ENCODE measurements at regions not wholly inside any gene's neighbourhood (a gene's known extent, or its start where the extent isn't known, plus 50 kb on each side); places are given as distances from the start of the nearest gene placed in this dataset.

DNA sequence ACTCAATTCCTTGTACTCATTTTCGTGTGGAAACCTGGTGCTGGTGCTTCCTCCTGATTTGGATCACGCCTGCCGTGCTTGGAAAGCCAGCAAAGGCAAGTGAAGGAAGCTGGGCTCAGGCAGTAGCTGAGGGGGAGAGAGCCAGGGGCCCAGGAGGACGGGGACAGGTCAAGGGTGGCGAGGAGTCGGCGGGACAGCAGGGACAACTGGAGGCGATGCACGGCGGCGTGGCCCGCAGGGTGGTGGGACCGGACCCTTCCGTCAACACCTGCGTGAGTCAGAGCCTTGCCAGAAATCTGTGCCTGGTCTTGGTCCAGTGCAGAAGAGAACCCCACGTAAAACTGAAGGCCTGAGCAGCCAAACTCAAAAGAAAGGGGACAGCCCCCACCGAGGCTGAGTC is 309.7 kb upstream of the SHH start:
- peaks cover 100% of the 10 kb centered on the region for H3K27me3 ChIP-seq (ENCODE audit: insufficient read depth, low read depth, severe bottlenecking)
- TF ChIP-seq, protein P1, sequence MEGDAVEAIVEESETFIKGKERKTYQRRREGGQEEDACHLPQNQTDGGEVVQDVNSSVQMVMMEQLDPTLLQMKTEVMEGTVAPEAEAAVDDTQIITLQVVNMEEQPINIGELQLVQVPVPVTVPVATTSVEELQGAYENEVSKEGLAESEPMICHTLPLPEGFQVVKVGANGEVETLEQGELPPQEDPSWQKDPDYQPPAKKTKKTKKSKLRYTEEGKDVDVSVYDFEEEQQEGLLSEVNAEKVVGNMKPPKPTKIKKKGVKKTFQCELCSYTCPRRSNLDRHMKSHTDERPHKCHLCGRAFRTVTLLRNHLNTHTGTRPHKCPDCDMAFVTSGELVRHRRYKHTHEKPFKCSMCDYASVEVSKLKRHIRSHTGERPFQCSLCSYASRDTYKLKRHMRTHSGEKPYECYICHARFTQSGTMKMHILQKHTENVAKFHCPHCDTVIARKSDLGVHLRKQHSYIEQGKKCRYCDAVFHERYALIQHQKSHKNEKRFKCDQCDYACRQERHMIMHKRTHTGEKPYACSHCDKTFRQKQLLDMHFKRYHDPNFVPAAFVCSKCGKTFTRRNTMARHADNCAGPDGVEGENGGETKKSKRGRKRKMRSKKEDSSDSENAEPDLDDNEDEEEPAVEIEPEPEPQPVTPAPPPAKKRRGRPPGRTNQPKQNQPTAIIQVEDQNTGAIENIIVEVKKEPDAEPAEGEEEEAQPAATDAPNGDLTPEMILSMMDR (IDR thresholded peaks at IDR 0.05; ENCODE audit: low read depth, low read length), result no peak
- no peak overlapping the region for H3K27ac ChIP-seq
- no peak overlapping the region for H3K4me3 ChIP-seq (ENCODE audit: low read depth, low read length)
- no peak for DNase-seq
- no peaks in the 10 kb centered on the region for H3K9me3 ChIP-seq (ENCODE audit: severe bottlenecking)
- H3K36me3 ChIP-seq, result no peaks in the 10 kb centered on the region

DNA sequence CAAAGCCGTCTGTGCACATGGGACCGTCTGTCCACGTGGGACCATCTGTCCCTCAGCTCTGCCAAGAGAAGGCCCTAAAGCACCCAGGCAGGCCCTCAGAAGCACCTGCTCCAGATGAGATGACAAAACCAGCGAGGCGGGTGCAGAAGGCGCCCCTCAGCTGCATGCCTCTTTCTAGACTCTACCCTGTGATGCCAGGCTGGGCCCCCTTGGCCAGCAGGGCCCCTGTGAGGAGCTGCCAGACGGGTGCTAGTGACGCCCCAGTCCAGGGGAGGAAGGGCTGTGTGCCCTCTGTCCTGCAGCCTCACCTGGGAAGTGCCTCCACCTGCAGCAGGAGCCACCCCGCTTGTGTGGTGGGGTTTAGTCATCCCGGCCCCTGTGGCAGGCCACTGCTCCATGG is 309.2 kb upstream of the SHH start:
- TF ChIP-seq, protein P1 (IDR thresholded peaks at IDR 0.05; ENCODE audit: low read depth, low read length), result no peak
- peaks cover 100% of the 10 kb centered on the region for H3K27me3 ChIP-seq (ENCODE audit: insufficient read depth, low read depth, severe bottlenecking)
- no peaks in the 10 kb centered on the region for H3K36me3 ChIP-seq
- no peaks in the 10 kb centered on the region for H3K9me3 ChIP-seq (ENCODE audit: severe bottlenecking)
- H3K4me3 ChIP-seq (ENCODE audit: low read depth, low read length), result no peak overlapping the region
- DNase-seq, result no peak
- no peak overlapping the region for H3K27ac ChIP-seq

DNA sequence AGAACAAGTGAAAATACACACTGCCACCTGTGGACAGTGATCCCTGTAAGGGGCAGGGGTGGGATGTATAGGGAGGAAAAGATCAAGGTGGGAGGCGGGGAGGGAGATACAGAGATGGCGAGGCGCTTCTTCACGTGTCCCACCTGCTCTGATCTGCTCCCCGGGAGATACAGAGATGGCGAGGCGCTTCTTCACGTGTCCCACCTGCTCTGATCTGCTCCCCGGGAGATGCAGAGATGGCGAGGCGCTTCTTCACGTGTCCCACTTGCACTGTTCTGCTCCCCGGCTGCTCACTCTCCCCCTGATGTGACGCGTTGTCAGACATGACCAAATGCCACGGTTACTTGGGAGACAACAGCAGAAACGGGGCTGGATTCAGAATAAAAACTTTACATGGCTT is 308.3 kb upstream of the SHH start:
- no peaks in the 10 kb centered on the region for H3K9me3 ChIP-seq (ENCODE audit: severe bottlenecking)

DNA sequence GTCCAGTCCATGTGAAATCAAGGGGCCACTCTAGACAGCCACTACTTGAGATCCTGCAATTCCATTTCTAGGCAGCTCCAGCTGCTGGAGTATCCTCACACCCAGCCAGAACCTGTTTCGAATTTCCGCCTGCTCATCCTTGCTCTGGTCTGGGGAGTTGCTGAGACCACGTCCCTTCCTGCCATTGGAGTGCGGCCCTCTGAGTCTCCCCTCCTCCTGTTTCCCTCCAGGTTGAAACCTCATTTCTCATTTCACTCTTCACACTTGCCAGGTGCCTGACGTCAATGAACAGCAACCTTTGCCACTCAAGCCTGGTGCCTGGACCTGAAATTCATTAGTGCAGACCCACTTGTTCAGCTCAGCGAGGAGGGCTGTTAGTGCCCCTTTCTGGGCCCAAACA is 307.5 kb upstream of the SHH start:
- H3K9me3 ChIP-seq (ENCODE audit: severe bottlenecking), result no peaks in the 10 kb centered on the region

More for the DNA sequence above, 308.3 kb upstream of the SHH start:
- no peak overlapping the region for H3K4me3 ChIP-seq (ENCODE audit: low read depth, low read length)
- TF ChIP-seq, protein P1 (IDR thresholded peaks at IDR 0.05; ENCODE audit: low read depth, low read length), result no peak
- DNase-seq, result no peak
- no peak overlapping the region for H3K27ac ChIP-seq
- peaks cover 99% of the 10 kb centered on the region for H3K27me3 ChIP-seq (ENCODE audit: insufficient read depth, low read depth, severe bottlenecking)
- H3K36me3 ChIP-seq, result no peaks in the 10 kb centered on the region

DNA sequence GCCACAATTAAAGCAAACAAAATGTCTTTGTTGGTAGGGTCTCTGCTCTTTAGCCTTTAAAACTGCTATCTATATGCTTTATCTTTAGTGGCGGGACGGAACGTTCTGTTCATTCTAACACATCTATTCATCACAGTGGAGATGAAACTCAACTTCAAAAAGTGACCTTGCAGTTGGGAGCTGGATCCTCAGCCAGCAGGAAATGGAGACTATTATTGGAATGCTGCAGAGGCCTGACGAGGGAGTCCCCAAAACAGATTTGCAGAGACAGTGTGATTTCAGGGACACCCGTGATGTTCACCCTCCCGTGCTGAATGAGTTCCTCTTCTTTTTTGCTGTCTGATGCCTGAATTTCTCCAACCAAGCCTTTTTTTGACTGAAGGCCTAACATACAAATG is 306.0 kb upstream of the SHH start:
- Histone ChIP-seq H3K27ac (no peak overlapping the region), H3K36me3 (no peaks in the 10 kb centered on the region), H3K4me3 (ENCODE audit: low read depth, low read length) (no peak overlapping the region), H3K27me3 (ENCODE audit: insufficient read depth, low read depth, severe bottlenecking) (peaks cover 91% of the 10 kb centered on the region), H3K9me3 (ENCODE audit: severe bottlenecking) (no peaks in the 10 kb centered on the region)
- TF ChIP-seq, protein P1 (IDR thresholded peaks at IDR 0.05; ENCODE audit: low read depth, low read length), result no peak
- DNase-seq, result no peak

More for the DNA sequence above, 307.5 kb upstream of the SHH start:
- DNase-seq, result no peak
- H3K27me3 ChIP-seq (ENCODE audit: insufficient read depth, low read depth, severe bottlenecking), result peaks cover 99% of the 10 kb centered on the region
- H3K27ac ChIP-seq, result no peak overlapping the region
- H3K4me3 ChIP-seq (ENCODE audit: low read depth, low read length), result no peak overlapping the region
- no peaks in the 10 kb centered on the region for H3K36me3 ChIP-seq
- TF ChIP-seq, protein P1 (IDR thresholded peaks at IDR 0.05; ENCODE audit: low read depth, low read length), result no peak

DNA sequence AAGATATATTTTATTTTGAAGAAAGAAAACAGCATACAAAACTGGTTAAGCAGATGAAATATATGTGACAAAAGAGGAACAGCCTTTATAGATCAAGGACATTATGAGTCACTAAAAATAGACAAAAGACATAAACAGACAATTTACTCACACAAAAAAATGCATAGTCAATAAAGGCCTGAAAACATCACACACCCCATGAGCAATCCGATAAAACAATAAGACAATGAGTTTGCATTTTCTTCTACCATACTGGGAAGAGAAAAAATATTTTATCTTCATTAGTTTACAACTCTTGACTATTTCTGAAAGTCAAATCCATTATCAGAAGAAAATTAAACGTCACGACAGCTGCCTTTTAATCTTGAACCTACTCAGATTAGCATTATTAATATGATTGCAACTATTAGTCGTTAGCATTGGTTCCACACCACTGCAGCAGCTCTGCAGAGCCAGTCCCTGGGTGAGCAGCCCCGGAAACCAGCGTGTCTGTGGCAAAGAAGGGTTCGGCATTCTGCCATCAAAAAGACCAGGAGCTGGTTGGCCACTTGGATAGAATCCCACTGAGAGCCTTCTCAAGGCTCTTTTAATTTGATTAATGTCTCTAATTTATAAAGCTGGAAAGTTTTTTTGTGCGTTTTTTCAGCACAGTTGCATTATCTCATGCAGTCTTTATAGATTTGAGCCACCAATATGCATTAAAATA is 305.4 kb upstream of the SHH start:
- TF ChIP-seq, protein P1 (IDR thresholded peaks at IDR 0.05; ENCODE audit: low read depth, low read length), result no peak
- Histone ChIP-seq H3K4me3 (ENCODE audit: low read depth, low read length) (no peak overlapping the region), H3K36me3 (no peaks in the 10 kb centered on the region), H3K9me3 (ENCODE audit: severe bottlenecking) (no peaks in the 10 kb centered on the region), H3K27me3 (ENCODE audit: insufficient read depth, low read depth, severe bottlenecking) (peaks cover 90% of the 10 kb centered on the region), H3K27ac (no peak overlapping the region)
- no peak for DNase-seq
